Ovary (tissue), 7 donors: ENCODE measurements at regions not wholly inside any gene's neighbourhood (a gene's known extent, or its start where the extent isn't known, plus 50 kb on each side); places are given as distances from the start of the nearest gene placed in this dataset.
"Not testable (repeated sequence)": the region's sequence is repeated elsewhere in the genome, so short reads cannot be mapped to it uniquely, and the experiment has no call there.

ENCODE experiments used
- DNase-seq, 5 donors: peaks; one replicate each; pipeline ENCODE4 v3.0.0-alpha.2; 2019 to 2020
- H3K27ac ChIP-seq, 2 donors: fragments of 200-600 bp; one replicate each; pipeline versions ENCODE4 v1.5.1 to v1.8.0; 2019 to 2022
- H3K27me3 ChIP-seq: fragments of 200-600 bp; one replicate; pipeline ENCODE4 v1.8.0; 2022
- H3K36me3 ChIP-seq: fragments of 200-600 bp; sonication (generic); one replicate; pipeline ENCODE4 v1.5.1; 2019
- H3K4me1 ChIP-seq: one replicate; pipeline ENCODE4 v1.8.1; 2013; ENCODE audit warnings: mild to moderate bottlenecking, moderate library complexity; ENCODE audit not compliant: insufficient read depth
- H3K4me3 ChIP-seq: fragments of 200-600 bp; sonication (generic); one replicate; pipeline ENCODE4 v1.5.1; 2017
- H3K9me3 ChIP-seq, 2 donors: fragments of 200-600 bp in 1 of 2; sonication (generic) in 1 of 2; one replicate each; pipeline versions ENCODE4 v1.5.1 to v1.8.1; 2013 to 2019; ENCODE audit warnings: mild to moderate bottlenecking in 1 of 2, moderate library complexity in 1 of 2
- CTCF ChIP-seq, 3 donors: fragments of 450-650 bp in 2 of 3; fragments of 200-600 bp in 1 of 3; IDR thresholded peaks; one replicate each; pipeline versions ENCODE4 v1.5.1 to v1.8.0; 2016 to 2022; ENCODE audit warnings: antibody characterized with exemption in 3 of 3, mild to moderate bottlenecking in 1 of 3
- EP300 ChIP-seq: sonication (generic); formaldehyde crosslinking; IDR thresholded peaks from one replicate; pipeline ENCODE4 v1.6.1; 2017; ENCODE audit warnings: antibody characterized with exemption
- POLR2A ChIP-seq: fragments of 450-650 bp; IDR thresholded peaks from one replicate; pipeline ENCODE4 v1.6.1; 2017; ENCODE audit warnings: antibody characterized with exemption, mild to moderate bottlenecking, moderate library complexity
- WGBS, 3 donors: extraction: QIAGEN DNeasy Blood & Tissue Kit in 1 of 3; methylation state at CpG; one replicate each; pipeline versions ENCODE4 v1.1.5 to v1.1.7; 2013 to 2017; 5-methylcytosine and 5-hydroxymethylcytosine counted together
- intact Hi-C, 4 donors: fragments of 100-400 bp; cut with DNase I; formaldehyde crosslinking; loops; one replicate each; pipeline versions ENCODE4 v1.11.0 to v1.15.1; 2022 to 2023
- donor health status: DM: no; HTN: no; CAD: no; lungs with moderate emphysema.
- donor health status: DM: no; HTN: no; CAD: no.
- donor health status: Bipolar disorder and iron deficiency.
- donor health status: DM: no; HTN: no; CAD: no.
- donor health status: DM: yes; HTN: yes; CAD: no.

- WGBS, 3 donors = 73 to 82% (median 80%) methylated on average over 8 of the region's 8 CpGs
Measured at GRCh38 chr20:48493966-48494365, 333.8 kb downstream of the PREX1 start.

GRCh38 chr20:48493331-48493730, 334.5 kb downstream of the PREX1 start:
- intact Hi-C loops, H3K4me3 ChIP-seq, H3K4me1 ChIP-seq, H3K27me3 ChIP-seq, DNase-seq, H3K9me3 ChIP-seq, H3K27ac ChIP-seq, H3K36me3 ChIP-seq: not testable (repeated sequence)
- WGBS, 3 donors = 75 to 81% (median 80%) methylated on average over 18 of the region's 18 CpGs

More at GRCh38 chr20:48493966-48494365, 333.8 kb downstream of the PREX1 start:
- no peak for DNase-seq
- TF ChIP-seq EP300 (no peak), POLR2A (no peak), CTCF (IDR thresholded peaks at IDR 0.05) (no peak)
- Histone ChIP-seq H3K9me3 (no peaks in the 10 kb centered on the region), H3K27me3 (no peaks in the 10 kb centered on the region), H3K4me3 (no peak overlapping the region), H3K27ac (no peak overlapping the region), H3K36me3 (no peaks in the 10 kb centered on the region), H3K4me1 (no peaks in the 10 kb centered on the region)
- intact Hi-C loops = no loop called here

GRCh38 chr20:48492715-48493070, 335.1 kb downstream of the PREX1 start:
- DNase-seq = no peak
- H3K36me3 ChIP-seq = no peaks in the 10 kb centered on the region
- no peak for TF ChIP-seq CTCF (IDR thresholded peaks at IDR 0.05)
- no peak for TF ChIP-seq EP300
- TF ChIP-seq POLR2A = no peak
- WGBS, 3 donors = 82 to 92% (median 90%) methylated on average over 11 of the region's 11 CpGs
- intact Hi-C loops = no loop called here
- H3K27ac ChIP-seq = no peak overlapping the region
- H3K27me3 ChIP-seq = no peaks in the 10 kb centered on the region
- no peaks in the 10 kb centered on the region for H3K9me3 ChIP-seq
- no peaks in the 10 kb centered on the region for H3K4me1 ChIP-seq
- no peak overlapping the region for H3K4me3 ChIP-seq

- Histone ChIP-seq H3K4me1 (no peaks in the 10 kb centered on the region), H3K27ac (no peak overlapping the region), H3K27me3 (no peaks in the 10 kb centered on the region), H3K4me3 (no peak overlapping the region), H3K36me3 (no peaks in the 10 kb centered on the region), H3K9me3 (no peaks in the 10 kb centered on the region)
- DNase-seq = no peak
- 82 to 83% (median 83%) methylated on average over 17 of the region's 17 CpGs for WGBS, 3 donors
- TF ChIP-seq POLR2A (no peak), CTCF (IDR thresholded peaks at IDR 0.05) (no peak), EP300 (no peak)
- intact Hi-C loops = no loop called here
Measured at GRCh38 chr20:48492015-48492714, 335.6 kb downstream of the PREX1 start.

- intact Hi-C loops = no loop called here
- 78 to 80% (median 79%) methylated on average over 10 of the region's 10 CpGs for WGBS, 3 donors
- no peaks in the 10 kb centered on the region for H3K36me3 ChIP-seq
Measured at GRCh38 chr20:48490961-48491831, 336.6 kb downstream of the PREX1 start.

GRCh38 chr20:48490341-48490740, 337.5 kb downstream of the PREX1 start:
- 78 to 91% (median 86%) methylated on average over 7 of the region's 7 CpGs for WGBS, 3 donors
- H3K27me3 ChIP-seq, DNase-seq, intact Hi-C loops, H3K36me3 ChIP-seq, H3K27ac ChIP-seq, H3K4me1 ChIP-seq, H3K9me3 ChIP-seq, H3K4me3 ChIP-seq: not testable (repeated sequence)

More at GRCh38 chr20:48490961-48491831, 336.6 kb downstream of the PREX1 start:
- no peaks in the 10 kb centered on the region for H3K9me3 ChIP-seq
- no peak for DNase-seq
- H3K4me3 ChIP-seq = no peak overlapping the region
- no peaks in the 10 kb centered on the region for H3K4me1 ChIP-seq
- H3K27ac ChIP-seq = no peak overlapping the region
- no peak for TF ChIP-seq POLR2A
- no peak for TF ChIP-seq CTCF (IDR thresholded peaks at IDR 0.05)
- no peak for TF ChIP-seq EP300
- no peaks in the 10 kb centered on the region for H3K27me3 ChIP-seq
